Prostate gland (tissue), 2 donors: ENCODE measurements at regions not wholly inside any gene's neighbourhood (a gene's known extent, or its start where the extent isn't known, plus 50 kb on each side); places are given as distances from the start of the nearest gene placed in this dataset.

ENCODE experiments used
- DNase-seq: peaks from one replicate; pipeline ENCODE4 v3.0.0-alpha.2; 2019; ENCODE audit warnings: low spot score
- H3K27ac ChIP-seq, 2 donors: fragments of 200-600 bp; sonication (generic); 2 replicates each; pipeline ENCODE4 v1.5.1; 2017 to 2019
- H3K27me3 ChIP-seq: fragments of 200-600 bp; sonication (generic); replicated peaks from 2 replicates; pipeline ENCODE4 v1.5.1; 2019; ENCODE audit not compliant: insufficient read depth
- H3K36me3 ChIP-seq, 2 donors: fragments of 200-600 bp; sonication (generic); 1 replicate in 1 of 2; 2 replicates in 1 of 2; pipeline versions ENCODE4 v1.5.1 to v1.8.1; 2017 to 2019
- H3K4me1 ChIP-seq: fragments of 200-600 bp; sonication (generic); replicated peaks from 2 replicates; pipeline ENCODE4 v1.5.1; 2019
- H3K4me3 ChIP-seq, 2 donors: fragments of 200-600 bp; sonication (generic); 2 replicates each; pipeline ENCODE4 v1.5.1; 2017 to 2019
- H3K9me3 ChIP-seq: fragments of 200-600 bp; sonication (generic); 2 replicates; pipeline ENCODE4 v1.5.1; 2017
- POLR2A ChIP-seq: fragments of 450-650 bp; IDR thresholded peaks from one replicate; pipeline ENCODE4 v1.6.1; 2016; ENCODE audit warnings: antibody characterized with exemption, mild to moderate bottlenecking
- POLR2AphosphoS5 ChIP-seq: sonication (generic); formaldehyde crosslinking; IDR thresholded peaks from one replicate; pipeline ENCODE4 v1.6.1; 2017; ENCODE audit warnings: antibody characterized with exemption
- WGBS: methylation state at CpG from one replicate; pipeline ENCODE4 v1.1.5; 2018; 5-methylcytosine and 5-hydroxymethylcytosine counted together
- intact Hi-C: fragments of 100-400 bp; cut with DNase I; formaldehyde crosslinking; loops from one replicate; pipeline ENCODE4 v1.14.2; 2022
- TF ChIP-seq, protein P1 (sequence below), 4 experiments: fragments of 200-600 bp in 2 of 4; fragments of 450-650 bp in 2 of 4; sonication (generic) in 2 of 4; IDR thresholded peaks; 1 replicate in 3 of 4; 2 replicates in 1 of 4; pipeline ENCODE4 v1.5.1; 2016 to 2019; ENCODE audit warnings: antibody characterized with exemption in 4 of 4, mild to moderate bottlenecking in 2 of 4, moderate library complexity in 2 of 4

DNA sequence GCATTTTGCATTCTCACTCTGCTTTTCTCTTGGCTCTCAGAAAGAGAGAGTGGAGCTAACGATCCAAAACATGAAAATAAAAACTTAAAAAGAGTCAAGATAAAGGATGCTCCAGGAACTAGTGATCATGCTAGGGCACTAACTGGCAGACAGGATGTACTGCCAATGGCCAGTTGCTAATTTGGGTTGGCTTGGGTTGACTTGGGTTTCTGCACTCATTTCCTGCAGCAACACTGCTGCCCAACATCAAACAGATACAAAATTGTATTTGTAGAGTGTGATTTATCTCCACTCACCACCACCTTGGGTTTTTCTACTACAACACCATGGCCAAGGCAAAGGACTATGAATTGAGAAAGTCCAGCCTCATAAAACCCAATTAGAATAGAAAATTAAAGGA, 662.3 kb upstream of the PTBP2 start:
- no peak overlapping the region for H3K27ac ChIP-seq
- no peak for TF ChIP-seq POLR2AphosphoS5
- TF ChIP-seq POLR2A: no peak
- TF ChIP-seq, protein P1, sequence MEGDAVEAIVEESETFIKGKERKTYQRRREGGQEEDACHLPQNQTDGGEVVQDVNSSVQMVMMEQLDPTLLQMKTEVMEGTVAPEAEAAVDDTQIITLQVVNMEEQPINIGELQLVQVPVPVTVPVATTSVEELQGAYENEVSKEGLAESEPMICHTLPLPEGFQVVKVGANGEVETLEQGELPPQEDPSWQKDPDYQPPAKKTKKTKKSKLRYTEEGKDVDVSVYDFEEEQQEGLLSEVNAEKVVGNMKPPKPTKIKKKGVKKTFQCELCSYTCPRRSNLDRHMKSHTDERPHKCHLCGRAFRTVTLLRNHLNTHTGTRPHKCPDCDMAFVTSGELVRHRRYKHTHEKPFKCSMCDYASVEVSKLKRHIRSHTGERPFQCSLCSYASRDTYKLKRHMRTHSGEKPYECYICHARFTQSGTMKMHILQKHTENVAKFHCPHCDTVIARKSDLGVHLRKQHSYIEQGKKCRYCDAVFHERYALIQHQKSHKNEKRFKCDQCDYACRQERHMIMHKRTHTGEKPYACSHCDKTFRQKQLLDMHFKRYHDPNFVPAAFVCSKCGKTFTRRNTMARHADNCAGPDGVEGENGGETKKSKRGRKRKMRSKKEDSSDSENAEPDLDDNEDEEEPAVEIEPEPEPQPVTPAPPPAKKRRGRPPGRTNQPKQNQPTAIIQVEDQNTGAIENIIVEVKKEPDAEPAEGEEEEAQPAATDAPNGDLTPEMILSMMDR (IDR thresholded peaks at IDR 0.05): no peak
- no peaks in the 10 kb centered on the region for H3K27me3 ChIP-seq
- DNase-seq: no peak
- intact Hi-C loops: no loop called here
- H3K36me3 ChIP-seq: no peaks in the 10 kb centered on the region
- 70% methylated on average over 1 of the region's 1 CpG for WGBS
- H3K9me3 ChIP-seq: no peaks in the 10 kb centered on the region
- no peaks in the 10 kb centered on the region for H3K4me1 ChIP-seq
- no peak overlapping the region for H3K4me3 ChIP-seq

DNA sequence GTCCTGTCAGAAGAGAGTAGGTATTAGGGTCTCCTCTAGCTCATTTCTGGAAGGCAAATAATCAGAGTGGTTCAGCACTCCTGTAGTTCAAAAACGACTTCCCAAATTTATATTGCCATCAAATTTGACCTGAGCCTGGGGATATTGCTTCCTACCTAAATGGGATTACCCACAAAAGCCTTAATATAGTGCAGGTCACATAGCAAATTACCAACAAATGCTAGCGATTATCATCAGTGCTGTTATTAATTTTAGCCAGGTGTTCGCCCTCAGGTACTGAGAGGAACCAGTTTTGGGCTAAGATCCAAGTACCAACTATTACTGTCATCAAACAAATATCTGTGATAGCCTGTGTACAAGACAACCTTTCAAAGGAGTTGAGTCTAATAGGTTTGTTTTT, 661.8 kb upstream of the PTBP2 start:
- H3K36me3 ChIP-seq: no peaks in the 10 kb centered on the region
- TF ChIP-seq POLR2AphosphoS5: no peak
- no peak for TF ChIP-seq POLR2A
- TF ChIP-seq, protein P1 (IDR thresholded peaks at IDR 0.05): no peak
- 59% methylated on average over 3 of the region's 3 CpGs for WGBS
- no peaks in the 10 kb centered on the region for H3K4me1 ChIP-seq
- H3K4me3 ChIP-seq: no peak overlapping the region
- no peak for DNase-seq
- intact Hi-C loops: no loop called here
- no peaks in the 10 kb centered on the region for H3K9me3 ChIP-seq
- H3K27me3 ChIP-seq: no peaks in the 10 kb centered on the region
- H3K27ac ChIP-seq: no peak overlapping the region

DNA sequence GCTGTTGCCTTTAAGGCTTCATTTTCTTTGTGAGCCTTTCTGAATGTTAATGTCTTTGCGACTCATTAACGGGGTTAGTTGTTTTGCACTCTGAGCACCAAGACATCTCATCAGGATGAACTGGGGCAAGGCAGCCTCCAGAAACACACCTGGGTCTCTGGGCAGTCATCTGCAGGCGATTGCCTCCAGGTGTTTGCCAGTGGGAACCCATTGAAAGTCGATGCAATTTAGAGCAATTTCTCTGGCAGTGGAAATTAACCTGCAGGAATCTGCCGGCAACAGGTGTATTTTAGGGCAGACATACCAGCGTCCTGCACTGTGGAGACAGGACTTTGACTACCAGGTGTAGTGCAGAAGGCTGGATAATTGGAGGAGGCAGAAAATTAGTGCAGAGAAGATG, 661.0 kb upstream of the PTBP2 start:
- Histone ChIP-seq H3K27ac (no peak overlapping the region), H3K4me3 (no peak overlapping the region), H3K36me3 (no peaks in the 10 kb centered on the region), H3K4me1 (no peaks in the 10 kb centered on the region), H3K27me3 (no peaks in the 10 kb centered on the region), H3K9me3 (no peaks in the 10 kb centered on the region)
- intact Hi-C loops: no loop called here
- TF ChIP-seq POLR2AphosphoS5 (no peak), POLR2A (no peak)
- TF ChIP-seq, protein P1 (IDR thresholded peaks at IDR 0.05): no peak
- DNase-seq: no peak
- WGBS: 46% methylated on average over 6 of the region's 6 CpGs

DNA sequence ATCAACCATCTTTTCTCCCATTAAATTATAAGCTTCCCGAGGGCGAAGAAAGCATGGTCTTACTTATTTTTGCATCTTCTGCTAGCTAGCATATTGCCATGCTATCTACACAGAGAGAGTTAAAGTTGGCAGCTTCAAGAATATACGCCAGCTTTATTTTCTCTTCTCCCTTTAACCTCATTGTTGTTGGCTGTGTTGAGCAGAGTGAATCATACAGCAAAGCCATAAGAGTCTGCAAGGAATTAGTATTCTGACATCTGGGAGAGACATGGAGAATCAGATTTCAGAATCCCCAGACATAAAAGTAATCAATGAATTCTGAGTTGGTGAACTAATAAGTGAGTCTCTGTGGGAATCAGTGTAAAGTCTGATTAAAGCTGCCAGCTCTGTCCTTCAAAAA, 649.6 kb upstream of the PTBP2 start:
- H3K9me3 ChIP-seq: no peaks in the 10 kb centered on the region
- TF ChIP-seq, protein P1 (IDR thresholded peaks at IDR 0.05): no peak
- TF ChIP-seq POLR2A (no peak), POLR2AphosphoS5 (no peak)
- no peak overlapping the region for H3K27ac ChIP-seq
- H3K4me3 ChIP-seq: no peak overlapping the region
- WGBS: 94% methylated on average over 3 of the region's 3 CpGs
- H3K27me3 ChIP-seq: no peaks in the 10 kb centered on the region
- H3K36me3 ChIP-seq: no peaks in the 10 kb centered on the region
- no peak for DNase-seq
- H3K4me1 ChIP-seq: no peaks in the 10 kb centered on the region
- intact Hi-C loops: no loop called here

DNA sequence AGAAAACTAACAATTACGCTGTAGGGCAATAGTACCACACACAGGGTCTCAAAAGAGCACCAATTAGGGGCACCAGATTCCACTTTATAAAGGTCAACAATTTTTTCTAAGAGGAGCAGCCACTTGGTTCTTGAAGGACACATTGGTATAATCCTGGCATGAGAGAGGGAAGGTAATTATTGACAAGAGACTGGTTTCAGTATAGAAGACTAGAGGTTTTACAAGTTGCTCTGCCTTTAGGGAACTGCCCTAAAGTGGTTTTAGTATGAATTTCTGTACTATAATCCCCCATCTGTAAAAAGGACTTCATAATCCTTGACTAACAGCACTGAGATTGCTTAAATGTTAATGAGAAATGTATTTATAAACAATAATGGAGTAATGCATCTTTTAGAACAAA, 648.5 kb upstream of the PTBP2 start:
- H3K4me1 ChIP-seq: no peaks in the 10 kb centered on the region
- TF ChIP-seq POLR2A (no peak), POLR2AphosphoS5 (no peak)
- TF ChIP-seq, protein P1 (IDR thresholded peaks at IDR 0.05): no peak
- no peak overlapping the region for H3K27ac ChIP-seq
- no peaks in the 10 kb centered on the region for H3K27me3 ChIP-seq
- no peaks in the 10 kb centered on the region for H3K9me3 ChIP-seq
- no peak overlapping the region for H3K4me3 ChIP-seq
- no peak for DNase-seq
- intact Hi-C loops: no loop called here
- no peaks in the 10 kb centered on the region for H3K36me3 ChIP-seq
- WGBS: 86% methylated on average over 1 of the region's 1 CpG
